ENCODE measurements at regions not wholly inside any gene's neighbourhood (a gene's known extent, or its start where the extent isn't known, plus 50 kb on each side); places are given as distances from the start of the nearest gene placed in this dataset.

DNA sequence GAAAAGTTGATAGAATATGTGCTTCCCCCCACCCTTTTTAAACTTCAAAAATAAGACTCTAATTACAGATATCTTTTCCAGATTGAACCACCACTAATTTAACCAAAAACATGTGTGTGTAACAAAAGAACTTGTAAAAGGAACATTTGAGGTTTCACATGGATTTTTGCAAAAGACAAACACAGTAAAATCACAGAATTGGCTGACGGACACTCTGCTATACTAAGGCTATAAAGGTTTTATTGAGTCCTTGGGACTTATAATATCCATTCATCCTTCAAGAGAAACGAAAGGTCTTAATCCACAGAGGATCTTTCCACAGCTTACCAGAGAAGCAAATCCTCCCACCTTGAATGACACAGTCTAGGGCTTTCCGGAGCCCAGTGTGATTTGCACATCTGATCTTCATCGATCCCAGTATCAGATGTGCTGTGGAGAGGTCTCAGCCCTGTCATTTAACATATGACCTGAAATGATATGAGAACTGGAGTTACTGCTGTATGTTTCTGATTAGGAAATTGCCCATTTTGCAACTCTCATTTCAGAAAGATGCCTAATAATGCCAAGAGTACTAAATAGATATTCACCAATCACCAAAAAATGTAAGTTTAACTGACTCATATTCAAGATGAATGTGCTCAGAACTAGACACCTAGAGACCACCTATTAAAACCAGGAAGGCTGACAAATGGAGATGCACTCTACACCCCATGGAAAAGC, 256.5 kb upstream of the FBXL7 start:
- no peak overlapping the region for H3K27ac ChIP-seq (ENCODE audit: low read depth, low read length)
- no peak overlapping the region for H3K4me2 ChIP-seq (ENCODE audit: insufficient read depth in 1 of 2, low read depth in 2 of 2, low read length in 2 of 2)
- ChIA-PET POLR2A (ENCODE audit: partially characterized antibody) (no interaction called here), CTCF (ENCODE audit: partially characterized antibody) (no interaction called here)
- H4K20me1 ChIP-seq (replicated peaks in 1 of 2; ENCODE audit: control insufficient read depth in 1 of 2, insufficient read depth in 2 of 2, low read length in 2 of 2), result no peaks in the 10 kb centered on the region
- H4K91ac ChIP-seq (replicated peaks; ENCODE audit: insufficient read length, low read length), result no peak overlapping the region
- no peak overlapping the region for H3K56ac ChIP-seq (replicated peaks; ENCODE audit: insufficient read length, low read depth, low read length)
- DNase-seq (ENCODE audit: low read depth in 1 of 2, low spot score in 2 of 2), result no peak
- H2BK5ac ChIP-seq (ENCODE audit: low read depth, low read length), result no peak overlapping the region
- H3K4me1 ChIP-seq (replicated peaks in 1 of 4; ENCODE audit: control insufficient read depth in 3 of 4, insufficient read depth in 4 of 4, low read length in 3 of 4), result no peaks in the 10 kb centered on the region
- WGBS, 2 experiments (ENCODE audit: extremely low coverage in 1 of 2, insufficient coverage in 1 of 2, insufficient read length in 1 of 2, insufficient replicate concordance in 2 of 2, low coverage in 1 of 2, low lambda C conversion rate in 2 of 2, missing lambda C conversion rate in 1 of 2), result 87% methylated on average over 4 of the region's 4 CpGs; no CpG with 5 or more reads in 1 of the 2 experiments
- no peak overlapping the region for H3K18ac ChIP-seq (ENCODE audit: extremely low read depth, low read length)
- no peak overlapping the region for H4K8ac ChIP-seq (ENCODE audit: extremely low read depth, insufficient read depth, low read length)
- no peak overlapping the region for H2AK5ac ChIP-seq (ENCODE audit: low read depth, low read length)
- peaks cover 15 to 18% of the 10 kb centered on the region in 2 experiments; a peak in 3 of 4 replicates for H3K9me3 ChIP-seq (ENCODE audit: insufficient read depth in 2 of 2, low read depth in 1 of 2, low read length in 1 of 2)
- H3K27me3 ChIP-seq (replicated peaks in 1 of 4; ENCODE audit: control insufficient read depth in 3 of 4, extremely low read depth in 1 of 4, insufficient read depth in 3 of 4, low read length in 3 of 4), result no peaks in the 10 kb centered on the region
- H2BK20ac ChIP-seq (ENCODE audit: low read length), result no peak overlapping the region
- H2BK120ac ChIP-seq (replicated peaks; ENCODE audit: low read depth, low read length), result no peak overlapping the region
- no peak overlapping the region for H3K4me3 ChIP-seq (ENCODE audit: extremely low read depth in 1 of 4, insufficient read depth in 2 of 4, low read depth in 3 of 4, low read length in 4 of 4)
- no peak overlapping the region for H3K14ac ChIP-seq (ENCODE audit: insufficient read length)
- no peak overlapping the region for H2BK12ac ChIP-seq (ENCODE audit: low read depth, low read length)
- H4K5ac ChIP-seq (ENCODE audit: insufficient read length, low read depth, low read length), result no peak overlapping the region
- no peaks in the 10 kb centered on the region for H3K23me2 ChIP-seq (ENCODE audit: low read depth, low read length)
- no peak overlapping the region for H3K23ac ChIP-seq (ENCODE audit: insufficient read length)
- H2AFZ ChIP-seq (ENCODE audit: low read length), result no peak overlapping the region
- H3K79me2 ChIP-seq (ENCODE audit: control insufficient read depth in 1 of 2, insufficient read depth in 2 of 2, low read length in 2 of 2), result no peaks in the 10 kb centered on the region
- H3K36me3 ChIP-seq (ENCODE audit: control insufficient read depth in 2 of 4, insufficient read depth in 4 of 4, low read length in 3 of 4), result no peaks in the 10 kb centered on the region
- H3K9ac ChIP-seq (replicated peaks in 1 of 4; ENCODE audit: extremely low read depth in 1 of 4, low read depth in 3 of 4, low read length in 3 of 4), result no peak overlapping the region
- FAIRE-seq, result no peak
- H2BK15ac ChIP-seq (ENCODE audit: low read length), result no peak overlapping the region
- no peaks in the 10 kb centered on the region for H3K79me1 ChIP-seq (ENCODE audit: low read depth, low read length)
- H3K4ac ChIP-seq (replicated peaks; ENCODE audit: insufficient read length, low read depth, low read length), result no peak overlapping the region
- TF ChIP-seq TBP (IDR thresholded peaks at IDR 0.05; ENCODE audit: low read depth, low read length) (no peak), SIX5 (IDR thresholded peaks at IDR 0.05; ENCODE audit: low read depth, low read length) (no peak), SP1 (IDR thresholded peaks at IDR 0.05; ENCODE audit: low read depth, low read length) (no peak), BCL11A (IDR thresholded peaks at IDR 0.05; ENCODE audit: low read depth in 2 of 2, low read length in 2 of 2) (no peak), KDM5A (IDR thresholded peaks at IDR 0.05; ENCODE audit: low read length) (no peak)

Measured in H1 (cell line).